ENCODE measurements at regions not wholly inside any gene's neighbourhood (a gene's known extent, or its start where the extent isn't known, plus 50 kb on each side); places are given as distances from the start of the nearest gene placed in this dataset.
"Not testable (repeated sequence)": the region's sequence is repeated elsewhere in the genome, so short reads cannot be mapped to it uniquely, and the experiment has no call there.

GRCh38 chr6:10128721-10129120, 286.2 kb downstream of the TFAP2A start:
- no peak for DNase-seq (ENCODE audit: low read depth in 2 of 2)

DNA sequence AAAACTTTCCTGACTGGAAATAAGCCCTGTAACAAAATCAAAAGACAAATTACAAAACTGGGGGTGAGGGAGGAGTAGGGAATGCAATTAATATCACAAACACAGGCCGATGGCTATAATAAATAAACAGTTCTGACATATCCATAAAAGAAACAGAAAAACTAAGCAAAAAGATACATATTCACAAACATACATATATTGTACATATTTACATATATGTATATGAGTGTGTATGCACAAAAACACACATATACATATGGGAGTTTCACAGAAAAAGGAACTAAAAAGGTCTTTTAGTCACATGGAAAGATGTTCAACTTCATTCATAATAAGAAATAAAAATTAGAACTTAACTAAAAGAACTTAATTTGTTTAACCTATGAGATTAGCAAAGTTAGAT, 292.7 kb downstream of the TFAP2A start:
- DNase-seq (ENCODE audit: low read depth in 2 of 2) = no peak

DNA sequence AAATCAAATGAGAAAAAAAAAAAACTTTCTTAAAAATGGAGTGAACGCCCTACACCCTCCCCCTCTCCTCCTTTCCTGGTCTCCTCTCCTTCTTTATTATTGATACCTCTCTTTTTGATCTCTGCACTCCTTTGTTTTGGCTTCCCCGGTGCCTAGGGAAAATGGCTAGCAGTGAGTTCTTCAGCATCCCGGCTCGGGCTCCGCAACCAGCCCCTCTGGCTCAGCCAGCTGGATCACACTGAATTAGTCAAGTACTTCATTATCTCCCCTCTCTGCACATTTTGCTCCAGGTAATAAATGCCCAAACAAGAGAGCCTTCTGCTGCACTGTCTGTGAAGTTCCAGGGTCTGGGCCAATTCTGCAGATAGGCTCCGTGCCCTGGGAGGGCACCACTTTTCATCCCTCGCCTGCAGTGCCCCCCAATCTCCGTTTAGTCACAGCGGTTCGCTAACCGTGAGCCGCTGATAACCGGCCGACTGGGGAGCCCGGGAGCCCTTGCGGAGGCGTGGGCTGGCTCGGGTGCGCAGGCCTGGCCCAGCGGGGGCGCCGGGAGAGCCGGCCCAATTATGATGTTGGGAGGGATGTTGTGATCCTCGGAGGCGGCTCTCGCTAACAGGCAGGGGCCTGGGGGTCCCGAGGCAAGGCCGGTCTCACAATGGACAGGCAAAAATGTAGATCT, 301.9 kb downstream of the TFAP2A start:
- DNase-seq (ENCODE audit: low read depth in 2 of 2) = no peak

DNA sequence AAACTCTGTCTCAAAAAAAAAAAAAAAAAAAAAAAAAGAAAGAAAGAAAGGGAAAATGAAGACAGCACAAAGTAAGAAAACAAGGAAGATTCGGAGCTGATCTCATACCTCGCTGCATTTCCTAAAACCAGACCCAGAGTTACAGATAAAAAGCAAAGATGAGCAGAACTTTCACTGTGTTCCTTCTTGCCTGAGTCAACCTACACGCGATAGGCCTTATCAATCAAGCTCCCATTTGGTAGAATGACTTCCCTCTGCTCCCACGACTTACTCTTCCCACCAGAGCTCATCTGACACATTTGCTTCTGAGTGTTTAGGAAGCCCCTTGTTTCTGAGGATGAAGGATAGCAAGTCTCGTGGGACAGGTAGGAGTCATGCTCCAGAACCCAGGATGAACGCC, 302.9 kb downstream of the TFAP2A start:
- DNase-seq (ENCODE audit: low read depth in 2 of 2) = no peak

- DNase-seq (ENCODE audit: low read depth in 2 of 2) = no peak
These were observed 313.2 kb downstream of the TFAP2A start for GRCh38 chr6:10101551-10102252.

- no peak for DNase-seq (ENCODE audit: low read depth in 2 of 2)
These were observed 315.2 kb downstream of the TFAP2A start for GRCh38 chr6:10099529-10100140.

GRCh38 chr6:10098756-10099528, 315.9 kb downstream of the TFAP2A start:
- no peak for DNase-seq (ENCODE audit: low read depth in 2 of 2)

GRCh38 chr6:10093282-10093681, 321.6 kb downstream of the TFAP2A start:
- DNase-seq (ENCODE audit: low read depth in 2 of 2) = no peak

DNA sequence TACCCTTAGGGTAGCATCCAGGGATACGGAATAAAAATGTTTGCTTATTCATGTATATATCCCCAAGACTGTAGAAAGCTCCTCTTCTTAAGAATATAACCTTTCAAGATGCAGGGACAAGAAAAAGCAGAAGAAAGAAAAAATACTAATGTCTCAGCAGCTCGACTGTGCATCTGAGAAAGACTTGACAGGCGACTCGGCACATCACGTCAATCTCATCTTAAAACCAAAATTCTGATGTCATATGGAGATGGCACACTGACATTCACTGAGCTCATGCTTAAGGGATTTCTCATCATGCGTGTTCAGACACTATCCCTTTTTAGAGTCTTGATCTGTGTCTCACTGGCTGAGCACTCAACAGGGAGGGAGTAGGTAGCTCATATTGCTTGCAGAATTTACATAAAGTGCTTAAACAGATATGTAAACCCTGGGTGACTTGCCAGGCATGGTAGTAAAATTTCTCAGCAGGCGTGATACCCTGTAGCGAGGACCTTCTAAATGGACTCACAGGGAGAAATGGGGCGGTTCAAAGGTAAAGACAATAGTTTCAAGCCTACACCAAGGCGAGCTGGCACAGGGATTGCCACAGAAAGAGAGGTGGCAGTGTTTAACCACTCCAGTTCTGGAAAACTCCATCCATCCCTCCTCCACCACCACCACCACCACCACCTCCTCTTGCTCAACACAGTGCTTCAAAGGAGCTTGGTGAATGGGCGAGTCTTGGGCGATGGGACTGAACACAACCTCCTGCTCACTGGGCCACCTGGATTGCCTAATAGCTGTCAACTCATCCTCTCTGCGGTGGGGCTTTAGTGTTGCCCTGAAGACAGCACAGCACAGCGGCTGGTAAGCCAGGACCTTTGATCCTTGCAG, 330.5 kb downstream of the TFAP2A start:
- DNase-seq (ENCODE audit: low read depth in 2 of 2) = no peak

DNA sequence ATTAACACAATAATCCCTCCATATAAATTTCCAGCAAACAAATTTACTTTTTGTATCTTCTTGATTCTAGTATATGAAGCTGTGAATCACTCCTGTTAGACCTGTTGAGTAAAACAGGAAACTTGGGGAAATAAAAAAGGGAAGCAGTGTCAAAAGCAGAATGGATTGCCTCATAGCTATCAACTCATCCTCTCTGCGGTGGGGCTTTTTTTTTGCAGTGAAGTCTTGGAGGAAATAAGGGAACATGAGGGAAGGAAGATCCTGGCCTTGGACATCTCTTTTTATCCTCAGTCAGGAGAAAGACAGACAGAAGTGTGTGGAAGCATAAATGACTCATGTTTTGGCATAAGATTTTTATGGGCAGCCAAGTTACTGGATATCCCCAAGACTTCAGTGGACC, 332.5 kb downstream of the TFAP2A start:
- DNase-seq (ENCODE audit: low read depth in 2 of 2) = no peak

- DNase-seq (ENCODE audit: low read depth in 2 of 2) = no peak
These were observed 332.9 kb downstream of the TFAP2A start for GRCh38 chr6:10081957-10082356.

DNA sequence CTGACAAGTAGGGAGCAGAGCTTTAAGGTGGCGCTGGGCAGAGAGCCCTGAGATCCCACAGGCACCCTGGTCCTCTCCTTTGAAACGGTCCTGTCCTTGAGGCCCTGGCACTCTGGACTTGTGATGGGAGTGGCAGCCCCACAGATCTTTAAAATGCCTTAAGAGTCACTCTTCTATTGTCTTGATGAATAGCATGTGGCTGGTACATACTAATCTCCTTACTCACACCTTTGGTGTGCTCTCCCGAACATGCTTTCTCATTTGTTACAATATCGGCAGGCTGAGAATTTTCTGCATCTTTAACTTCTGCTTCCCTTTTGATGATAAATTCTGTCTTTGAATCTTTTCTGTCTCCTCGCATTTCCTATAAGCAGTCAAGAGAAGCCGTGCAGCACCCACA, 333.8 kb downstream of the TFAP2A start:
- DNase-seq (ENCODE audit: low read depth in 2 of 2) = no peak

GRCh38 chr6:10080561-10080960, 334.3 kb downstream of the TFAP2A start:
- DNase-seq (ENCODE audit: low read depth in 2 of 2) = no peak

DNA sequence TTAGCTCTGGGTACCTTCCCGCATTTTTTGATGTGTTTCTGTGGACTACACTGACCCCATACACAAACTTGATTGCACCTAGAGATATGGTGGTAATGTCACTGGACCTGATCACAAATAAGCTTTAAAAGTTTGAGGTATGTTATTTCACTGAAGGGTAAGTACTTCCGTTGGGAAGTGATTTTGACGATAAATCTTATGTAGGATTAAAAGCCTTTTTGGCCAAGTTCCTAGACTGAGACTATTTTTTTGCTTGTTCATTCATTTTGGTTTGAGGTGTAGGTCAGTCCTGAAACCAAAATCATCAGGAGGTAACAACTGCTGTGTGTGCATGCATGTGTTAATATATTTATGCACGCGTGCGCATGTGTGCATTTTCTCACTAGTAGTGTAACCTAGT, 336.3 kb downstream of the TFAP2A start:
- no peak for DNase-seq (ENCODE audit: low read depth in 2 of 2)

- not testable (repeated sequence) for DNase-seq (ENCODE audit: low read depth in 2 of 2)
These were observed 340.1 kb downstream of the TFAP2A start for GRCh38 chr6:10074726-10075125.

- no peak for DNase-seq (ENCODE audit: low read depth in 2 of 2)
These were observed 341.5 kb downstream of the TFAP2A start for GRCh38 chr6:10073341-10073740.

DNA sequence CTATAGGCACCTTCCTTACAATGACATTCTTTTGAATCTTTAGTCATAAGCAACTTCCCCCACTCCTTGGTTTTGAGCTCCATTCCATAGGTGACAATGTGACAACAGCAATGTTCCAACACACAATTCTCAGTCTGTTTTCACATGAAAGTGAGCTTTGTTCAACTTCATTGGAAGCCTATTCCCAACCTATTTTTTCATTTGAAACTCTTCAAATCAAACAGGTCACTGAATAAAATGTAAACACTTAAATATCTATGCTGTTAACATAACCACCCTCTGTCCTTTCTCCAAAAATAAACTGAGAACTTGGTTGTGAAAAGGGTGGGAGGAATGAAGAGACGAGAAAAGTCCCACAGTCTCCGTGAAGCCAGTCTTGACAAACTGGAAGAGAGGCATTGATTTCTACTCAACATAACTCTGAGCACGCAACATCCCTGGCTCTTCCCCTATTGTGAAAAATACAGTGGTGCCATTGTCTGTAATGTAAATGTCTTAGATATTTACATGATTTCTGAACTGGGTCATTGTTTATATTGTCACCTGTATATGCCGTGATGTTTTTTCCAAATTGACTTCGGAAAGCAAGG, 343.1 kb downstream of the TFAP2A start:
- no peak for DNase-seq (ENCODE audit: low read depth in 2 of 2)

DNA sequence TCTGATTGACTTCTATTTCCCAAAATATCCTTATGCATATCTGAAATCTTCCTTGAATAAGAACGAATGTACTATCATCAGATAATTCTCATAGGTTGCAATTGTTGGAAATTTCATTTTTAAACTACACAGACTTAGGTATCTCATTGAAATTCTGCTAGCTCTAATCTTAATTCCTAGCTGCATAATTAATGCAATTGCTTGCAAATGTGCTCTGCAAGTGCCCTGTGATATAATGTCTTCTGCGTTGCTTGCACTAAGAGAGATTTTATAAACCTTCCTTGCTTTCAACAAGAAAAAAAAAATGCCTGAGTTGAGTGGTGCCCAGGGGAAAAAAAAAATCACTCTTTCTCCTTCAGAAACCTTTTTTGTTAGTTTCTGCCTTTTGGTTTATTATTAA, 354.9 kb downstream of the TFAP2A start:
- no peak for DNase-seq (ENCODE audit: low read depth in 2 of 2)

- no peak for DNase-seq (ENCODE audit: low read depth in 2 of 2)
These were observed 360.2 kb downstream of the TFAP2A start for GRCh38 chr6:10054672-10055071.

DNA sequence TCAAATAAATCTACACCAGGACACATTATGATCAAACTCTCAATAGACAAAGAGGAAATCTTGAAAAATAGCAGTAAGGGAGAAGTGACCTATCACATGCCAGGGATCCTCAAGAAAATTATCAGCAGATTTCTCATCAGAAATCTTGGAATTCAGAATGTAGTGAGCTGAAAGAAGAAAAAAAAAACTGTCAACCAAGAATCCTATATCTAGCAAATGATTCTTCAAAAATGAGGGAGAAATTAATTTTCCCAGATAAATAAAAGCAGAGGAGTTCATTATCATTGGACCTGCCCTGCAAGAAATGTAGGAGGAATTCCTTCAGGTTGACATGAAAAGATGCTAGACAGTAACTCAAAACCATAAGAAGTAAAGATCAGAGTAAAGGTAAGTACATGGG, 363.6 kb downstream of the TFAP2A start:
- no peak for DNase-seq (ENCODE audit: low read depth in 2 of 2)

Measured in stimulated activated CD4-positive, alpha-beta T cell treated with anti-CD3 and anti-CD28 coated beads, Interleukin-1b, Interleukin-23, amount 100 ng/mL, for 4 hours (primary cell).